ENCODE measurements at regions not wholly inside any gene's neighbourhood (a gene's known extent, or its start where the extent isn't known, plus 50 kb on each side); places are given as distances from the start of the nearest gene placed in this dataset.
A peak's percentile ranks its signal among the peaks of the same experiment; 100 is the strongest.

DNA sequence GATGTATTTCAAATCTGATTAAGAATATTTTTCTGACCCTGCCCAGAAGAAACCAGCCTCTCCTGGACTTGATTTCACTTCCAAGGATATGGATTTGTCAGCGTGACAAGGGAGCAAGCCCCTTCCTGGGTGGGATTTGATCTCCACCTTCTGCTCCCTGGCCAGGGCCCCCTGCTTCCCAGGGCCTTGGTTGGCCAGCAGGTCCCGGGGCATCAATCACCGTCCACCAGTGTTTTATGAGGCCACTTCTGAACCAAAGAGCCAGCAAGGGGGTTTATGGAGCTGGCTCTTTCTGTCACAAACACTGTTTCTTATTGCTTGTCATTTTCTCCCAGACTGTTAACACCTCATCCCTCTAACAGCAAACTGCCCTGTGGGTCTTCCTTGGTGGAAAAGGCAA, 320.5 kb upstream of the SKOR2 start:
- 79% methylated on average over 3 of the region's 3 CpGs for WGBS (ENCODE audit: insufficient coverage)
- DNase-seq (ENCODE audit: low read depth in 4 of 6, low spot score in 6 of 6) = no peak

DNA sequence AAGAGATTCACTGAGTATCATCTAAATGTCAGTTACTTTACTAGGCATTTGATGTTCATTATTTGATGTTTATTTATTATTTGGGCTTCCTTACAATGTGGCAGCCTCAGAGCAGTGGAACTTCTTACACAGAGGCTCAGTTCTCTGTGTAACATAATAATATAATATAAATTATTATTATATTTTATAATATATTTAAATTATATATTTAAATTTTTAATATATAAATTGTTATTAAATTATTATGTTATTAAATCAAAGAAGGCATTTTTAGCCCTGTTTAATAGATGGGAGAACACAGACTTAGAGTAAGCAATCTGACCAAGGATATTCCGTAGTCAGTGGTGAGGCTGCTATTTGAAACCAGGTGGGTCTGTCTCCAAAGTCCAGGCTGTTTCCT, 315.3 kb upstream of the SKOR2 start:
- 100% methylated on average over 1 of the region's 1 CpG for WGBS (ENCODE audit: insufficient coverage)
- H3K9me3 ChIP-seq (ENCODE audit: control insufficient read depth, insufficient read depth, low read length) = no peaks in the 10 kb centered on the region
- no peaks in the 10 kb centered on the region for H3K36me3 ChIP-seq (ENCODE audit: control insufficient read depth, insufficient read depth, low read length)
- H3K4me3 ChIP-seq (ENCODE audit: low read depth, low read length) = no peak overlapping the region
- H3K4me1 ChIP-seq (ENCODE audit: control insufficient read depth, insufficient read depth, low read length) = no peaks in the 10 kb centered on the region
- H3K27me3 ChIP-seq (ENCODE audit: control insufficient read depth, insufficient read depth, low read length) = no peaks in the 10 kb centered on the region
- no peak for DNase-seq (ENCODE audit: low read depth in 4 of 6, low spot score in 6 of 6)
- no peak overlapping the region for H3K27ac ChIP-seq (ENCODE audit: low read depth, low read length)

More for the DNA sequence above, 320.5 kb upstream of the SKOR2 start:
- no peak overlapping the region for H3K27ac ChIP-seq (ENCODE audit: low read depth, low read length)
- peaks cover 2% of the 10 kb centered on the region for H3K27me3 ChIP-seq (ENCODE audit: control insufficient read depth, insufficient read depth, low read length)
- H3K36me3 ChIP-seq (ENCODE audit: control insufficient read depth, insufficient read depth, low read length) = no peaks in the 10 kb centered on the region
- peaks cover 3% of the 10 kb centered on the region for H3K4me1 ChIP-seq (ENCODE audit: control insufficient read depth, insufficient read depth, low read length)
- no peaks in the 10 kb centered on the region for H3K9me3 ChIP-seq (ENCODE audit: control insufficient read depth, insufficient read depth, low read length)
- H3K4me3 ChIP-seq (ENCODE audit: low read depth, low read length) = no peak overlapping the region

DNA sequence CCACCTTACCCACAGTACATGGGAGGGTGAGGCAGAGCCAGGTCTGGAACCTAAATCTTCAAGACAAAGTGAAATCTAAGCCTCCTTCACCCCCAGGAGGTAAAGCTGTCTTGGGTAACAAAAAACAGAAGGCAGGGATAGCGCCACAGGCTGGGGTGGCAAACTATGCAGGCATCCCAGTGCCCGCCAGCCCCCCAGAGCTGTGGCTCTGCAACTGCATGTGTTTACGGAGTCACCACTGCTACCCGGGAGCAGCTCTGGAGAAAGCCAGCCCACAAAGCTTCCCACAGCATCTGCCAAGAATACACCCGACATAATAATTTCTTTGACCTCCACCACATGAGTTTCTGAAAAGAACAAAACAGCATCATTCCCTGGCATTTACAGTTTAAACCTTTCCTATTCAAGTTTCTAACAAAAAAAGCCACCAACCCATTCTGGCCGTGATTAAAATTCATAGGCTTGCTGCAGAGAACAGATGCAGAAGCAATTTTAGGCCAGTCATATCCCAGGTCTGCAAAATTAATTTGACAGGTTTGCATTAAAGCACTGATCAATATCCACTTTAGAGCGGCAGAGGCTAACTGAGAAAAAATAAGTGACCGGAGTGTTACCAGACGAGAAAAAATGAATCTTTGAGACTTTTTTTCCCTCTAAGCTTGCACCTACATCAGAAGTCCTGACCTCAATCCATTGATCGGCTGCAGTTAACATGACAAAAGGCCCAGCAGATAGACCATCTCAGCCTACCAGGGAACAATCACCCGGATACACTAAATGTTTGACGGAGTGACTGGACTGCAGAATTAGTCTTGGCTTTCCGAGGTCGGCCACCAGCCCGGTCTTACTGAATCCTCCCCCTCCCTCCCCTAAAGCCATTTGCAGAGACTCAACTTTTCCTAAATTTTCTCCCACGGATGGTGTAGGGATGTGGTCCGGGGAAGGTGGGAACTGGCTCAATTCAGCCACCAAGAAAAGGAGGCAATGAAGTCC, 309.6 kb upstream of the SKOR2 start:
- no peaks in the 10 kb centered on the region for H3K9me3 ChIP-seq (ENCODE audit: control insufficient read depth, insufficient read depth, low read length)
- 25% methylated on average over 12 of the region's 17 CpGs for WGBS (ENCODE audit: insufficient coverage)
- no peak overlapping the region for H3K27ac ChIP-seq (ENCODE audit: low read depth, low read length)
- DNase-seq (ENCODE audit: low read depth in 4 of 6, low spot score in 6 of 6) = peak in 2 of 6 donors; percentile 49 to 80
- H3K4me1 ChIP-seq (ENCODE audit: control insufficient read depth, insufficient read depth, low read length) = peaks cover 15% of the 10 kb centered on the region
- H3K4me3 ChIP-seq (ENCODE audit: low read depth, low read length) = no peak overlapping the region
- H3K27me3 ChIP-seq (ENCODE audit: control insufficient read depth, insufficient read depth, low read length) = no peaks in the 10 kb centered on the region
- no peaks in the 10 kb centered on the region for H3K36me3 ChIP-seq (ENCODE audit: control insufficient read depth, insufficient read depth, low read length)

DNA sequence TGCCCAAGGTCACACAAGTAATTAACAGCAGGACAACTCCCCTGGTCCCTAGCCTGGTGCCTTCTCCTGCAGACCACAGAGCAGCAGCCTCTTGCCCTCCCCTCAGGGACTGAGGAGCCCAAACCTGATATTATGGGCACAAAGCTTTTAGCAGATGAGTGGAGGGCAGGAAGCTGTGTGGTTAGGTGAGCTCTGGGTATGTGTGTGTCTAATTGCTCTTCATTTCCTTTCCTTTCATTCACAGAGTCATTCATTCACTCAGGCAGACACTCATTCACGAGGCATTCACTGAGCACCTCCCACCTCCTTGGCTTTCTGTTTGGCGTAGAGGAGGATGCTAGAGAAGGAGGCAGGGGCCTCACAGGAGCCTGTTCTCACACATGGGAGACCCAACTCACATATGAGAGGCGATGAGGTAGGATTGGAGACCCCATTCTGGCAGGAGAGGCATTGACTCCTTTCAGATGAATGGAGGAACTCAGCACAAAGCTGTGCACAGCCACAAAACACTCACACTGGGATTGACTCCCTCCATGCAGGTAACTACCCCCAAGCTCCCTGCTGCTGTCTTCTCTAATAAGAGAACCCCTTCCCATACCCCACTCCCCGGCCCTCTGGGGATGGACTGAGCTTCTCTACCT, 306.8 kb upstream of the SKOR2 start:
- H3K27me3 ChIP-seq (ENCODE audit: control insufficient read depth, insufficient read depth, low read length) = no peaks in the 10 kb centered on the region
- 60% methylated on average over 1 of the region's 4 CpGs for WGBS (ENCODE audit: insufficient coverage)

DNA sequence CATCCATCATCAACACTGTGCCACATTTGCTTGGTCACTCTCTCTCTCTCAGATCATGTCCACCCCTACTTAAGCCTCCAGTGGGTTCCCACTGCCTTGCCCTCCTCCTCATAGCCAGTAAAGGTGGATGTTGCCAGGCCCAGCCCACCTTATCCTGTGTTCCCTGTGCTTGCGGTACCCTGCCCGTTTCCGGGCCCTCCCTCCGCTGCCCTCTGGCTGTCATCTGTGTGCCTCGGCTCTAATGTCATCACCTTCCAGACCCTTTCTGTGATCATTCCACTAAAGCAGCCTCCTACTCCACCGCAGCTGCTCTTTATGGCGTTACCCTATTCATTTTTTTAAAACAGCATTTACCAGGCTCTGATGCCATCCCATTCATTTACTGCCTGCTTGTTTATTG, 305.7 kb upstream of the SKOR2 start:
- no peak for DNase-seq (ENCODE audit: low read depth in 4 of 6, low spot score in 6 of 6)
- no peaks in the 10 kb centered on the region for H3K36me3 ChIP-seq (ENCODE audit: control insufficient read depth, insufficient read depth, low read length)
- WGBS (ENCODE audit: insufficient coverage) = 83% methylated on average over 7 of the region's 7 CpGs
- peaks cover 15% of the 10 kb centered on the region for H3K4me1 ChIP-seq (ENCODE audit: control insufficient read depth, insufficient read depth, low read length)
- no peaks in the 10 kb centered on the region for H3K27me3 ChIP-seq (ENCODE audit: control insufficient read depth, insufficient read depth, low read length)
- no peak overlapping the region for H3K27ac ChIP-seq (ENCODE audit: low read depth, low read length)
- no peak overlapping the region for H3K4me3 ChIP-seq (ENCODE audit: low read depth, low read length)
- H3K9me3 ChIP-seq (ENCODE audit: control insufficient read depth, insufficient read depth, low read length) = no peaks in the 10 kb centered on the region

More for the DNA sequence above, 306.8 kb upstream of the SKOR2 start:
- no peak overlapping the region for H3K4me3 ChIP-seq (ENCODE audit: low read depth, low read length)
- H3K36me3 ChIP-seq (ENCODE audit: control insufficient read depth, insufficient read depth, low read length) = no peaks in the 10 kb centered on the region
- DNase-seq (ENCODE audit: low read depth in 4 of 6, low spot score in 6 of 6) = no peak
- H3K27ac ChIP-seq (ENCODE audit: low read depth, low read length) = no peak overlapping the region
- peaks cover 15% of the 10 kb centered on the region for H3K4me1 ChIP-seq (ENCODE audit: control insufficient read depth, insufficient read depth, low read length)
- H3K9me3 ChIP-seq (ENCODE audit: control insufficient read depth, insufficient read depth, low read length) = no peaks in the 10 kb centered on the region

DNA sequence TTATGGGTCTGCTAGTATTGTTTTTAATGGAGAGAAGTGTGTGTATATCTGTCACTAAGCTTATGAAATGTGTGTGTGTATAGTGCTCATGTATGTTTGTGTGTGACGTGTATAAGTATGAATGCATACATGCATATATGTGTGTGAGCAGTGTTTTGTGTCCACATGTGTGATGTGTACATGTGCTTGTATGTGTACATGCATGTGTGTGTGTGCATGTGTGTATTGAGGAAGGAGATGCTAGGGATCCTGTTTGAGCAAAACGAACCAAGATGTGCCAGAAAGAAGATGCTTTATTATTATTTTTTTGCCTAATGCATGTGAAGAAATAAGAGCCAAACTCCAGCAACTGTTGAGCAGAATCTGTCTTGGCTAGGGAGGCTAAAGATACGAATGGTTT, 301.3 kb upstream of the SKOR2 start:
- Histone ChIP-seq H3K27ac (ENCODE audit: low read depth, low read length) (no peak overlapping the region), H3K4me1 (ENCODE audit: control insufficient read depth, insufficient read depth, low read length) (no peaks in the 10 kb centered on the region), H3K27me3 (ENCODE audit: control insufficient read depth, insufficient read depth, low read length) (no peaks in the 10 kb centered on the region), H3K36me3 (ENCODE audit: control insufficient read depth, insufficient read depth, low read length) (no peaks in the 10 kb centered on the region), H3K4me3 (ENCODE audit: low read depth, low read length) (no peak overlapping the region), H3K9me3 (ENCODE audit: control insufficient read depth, insufficient read depth, low read length) (no peaks in the 10 kb centered on the region)
- WGBS (ENCODE audit: insufficient coverage) = 69% methylated on average over 2 of the region's 3 CpGs
- DNase-seq (ENCODE audit: low read depth in 4 of 6, low spot score in 6 of 6) = no peak

DNA sequence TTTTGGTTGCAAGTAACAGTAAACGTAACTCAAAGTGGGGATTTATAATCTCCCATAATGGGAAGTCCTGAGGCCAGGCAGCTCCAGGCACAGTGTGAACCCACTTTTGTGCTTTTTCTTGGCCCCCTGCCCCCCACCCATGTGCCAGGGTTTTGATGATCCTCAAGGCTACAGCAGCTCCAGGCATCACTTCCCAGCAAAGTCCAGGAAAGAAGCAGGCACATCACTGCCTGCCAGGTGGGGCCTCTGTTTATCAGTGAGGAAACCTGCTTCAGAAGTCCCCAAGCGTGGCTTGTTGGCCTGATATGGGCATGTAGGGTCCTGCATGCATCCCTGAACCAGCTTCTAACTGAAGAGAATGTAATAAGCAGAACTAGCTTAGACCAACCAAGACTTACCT, 299.2 kb upstream of the SKOR2 start:
- Histone ChIP-seq H3K4me1 (ENCODE audit: control insufficient read depth, insufficient read depth, low read length) (no peaks in the 10 kb centered on the region), H3K27ac (ENCODE audit: low read depth, low read length) (no peak overlapping the region), H3K27me3 (ENCODE audit: control insufficient read depth, insufficient read depth, low read length) (no peaks in the 10 kb centered on the region), H3K4me3 (ENCODE audit: low read depth, low read length) (no peak overlapping the region), H3K9me3 (ENCODE audit: control insufficient read depth, insufficient read depth, low read length) (no peaks in the 10 kb centered on the region), H3K36me3 (ENCODE audit: control insufficient read depth, insufficient read depth, low read length) (no peaks in the 10 kb centered on the region)
- no peak for DNase-seq (ENCODE audit: low read depth in 4 of 6, low spot score in 6 of 6)
- no CpG with 5 or more reads among the region's 2 CpGs for WGBS (ENCODE audit: insufficient coverage)

DNA sequence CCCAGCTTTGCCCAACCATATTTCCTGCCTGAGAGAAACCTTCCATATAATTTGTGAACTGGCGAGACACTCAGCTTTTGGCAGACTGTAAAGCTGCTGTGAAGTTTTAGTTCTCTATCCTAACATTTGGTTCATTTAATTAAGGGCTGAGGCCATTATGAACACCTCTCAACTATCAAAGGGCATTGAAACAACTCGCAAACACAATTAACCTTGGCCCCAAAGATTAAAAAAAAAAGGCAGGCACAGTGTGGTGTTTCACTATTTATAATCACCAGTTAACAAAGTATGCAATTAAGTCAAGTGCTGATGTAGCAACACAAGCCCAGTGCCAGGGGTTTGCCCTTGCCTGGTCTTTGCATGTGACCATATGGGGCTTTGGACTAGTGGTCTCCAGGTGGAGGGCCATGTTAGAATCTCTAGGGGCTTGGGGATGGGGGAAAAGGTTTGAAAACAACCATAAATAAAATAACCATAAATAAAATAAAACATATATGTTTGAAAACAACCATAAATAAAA, 297.6 kb upstream of the SKOR2 start:
- no peak overlapping the region for H3K27ac ChIP-seq (ENCODE audit: low read depth, low read length)
- peak in 2 of 6 donors; percentile 18 to 59 for DNase-seq (ENCODE audit: low read depth in 4 of 6, low spot score in 6 of 6)
- WGBS (ENCODE audit: insufficient coverage) = no CpG with 5 or more reads among the region's 2 CpGs
- H3K4me1 ChIP-seq (ENCODE audit: control insufficient read depth, insufficient read depth, low read length) = no peaks in the 10 kb centered on the region
- H3K27me3 ChIP-seq (ENCODE audit: control insufficient read depth, insufficient read depth, low read length) = no peaks in the 10 kb centered on the region
- H3K9me3 ChIP-seq (ENCODE audit: control insufficient read depth, insufficient read depth, low read length) = no peaks in the 10 kb centered on the region
- H3K36me3 ChIP-seq (ENCODE audit: control insufficient read depth, insufficient read depth, low read length) = no peaks in the 10 kb centered on the region
- H3K4me3 ChIP-seq (ENCODE audit: low read depth, low read length) = no peak overlapping the region

DNA sequence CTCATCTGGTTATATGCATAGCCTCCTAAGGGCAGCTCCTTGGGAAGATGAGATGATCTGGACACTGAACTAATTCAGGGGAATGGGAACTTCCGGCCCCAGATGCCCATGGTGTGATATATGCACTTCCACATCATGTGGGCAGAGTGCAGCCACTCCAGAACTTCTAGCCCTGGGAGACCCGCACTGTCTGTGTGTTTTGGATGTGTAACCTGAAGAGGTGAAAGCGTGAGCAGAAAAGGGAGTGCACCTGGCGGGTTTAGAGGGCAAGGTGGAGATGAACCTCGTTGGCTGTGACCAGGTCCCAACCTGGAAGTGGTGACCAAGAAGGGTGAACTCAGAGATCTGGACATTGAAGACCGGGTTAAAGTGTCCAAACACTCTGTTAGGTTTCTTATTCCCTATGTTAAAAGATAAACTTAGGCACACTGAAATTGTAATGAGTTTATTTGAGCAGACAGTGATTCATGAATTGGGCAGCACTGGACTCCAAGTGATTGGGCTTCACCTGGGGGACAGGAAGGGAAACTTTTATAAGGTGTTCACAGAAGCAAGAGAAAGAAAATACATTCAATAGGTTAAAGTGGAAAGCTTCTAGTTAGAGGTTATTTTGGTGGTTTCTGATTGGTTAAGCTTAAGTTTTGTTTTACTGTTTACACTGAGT, 296.2 kb upstream of the SKOR2 start:
- Histone ChIP-seq H3K4me3 (ENCODE audit: low read depth, low read length) (no peak overlapping the region), H3K4me1 (ENCODE audit: control insufficient read depth, insufficient read depth, low read length) (no peaks in the 10 kb centered on the region)
- WGBS (ENCODE audit: insufficient coverage) = 92% methylated on average over 5 of the region's 6 CpGs

More for the DNA sequence above, 296.2 kb upstream of the SKOR2 start:
- Histone ChIP-seq H3K27me3 (ENCODE audit: control insufficient read depth, insufficient read depth, low read length) (no peaks in the 10 kb centered on the region), H3K9me3 (ENCODE audit: control insufficient read depth, insufficient read depth, low read length) (no peaks in the 10 kb centered on the region), H3K27ac (ENCODE audit: low read depth, low read length) (no peak overlapping the region), H3K36me3 (ENCODE audit: control insufficient read depth, insufficient read depth, low read length) (no peaks in the 10 kb centered on the region)
- DNase-seq (ENCODE audit: low read depth in 4 of 6, low spot score in 6 of 6) = no peak

Measured in spinal cord (tissue), 9 donors.